GM15510 (cell line): ENCODE measurements at regions not wholly inside any gene's neighbourhood (a gene's known extent, or its start where the extent isn't known, plus 50 kb on each side); places are given as distances from the start of the nearest gene placed in this dataset.

ENCODE experiments used
- POLR2A ChIP-seq: IDR thresholded peaks from 3 replicates; pipeline ENCODE4 v1.6.1; 2011; ENCODE audit warnings: borderline replicate concordance; ENCODE audit not compliant: insufficient read length; ENCODE audit errors: extremely low read depth

GRCh38 chr2:121133551-121134319 lies 151.3 kb downstream of the TFCP2L1 start:
- TF ChIP-seq POLR2A: no peak

GRCh38 chr2:121134728-121135127 lies 150.3 kb downstream of the TFCP2L1 start:
- TF ChIP-seq POLR2A: no peak

DNA sequence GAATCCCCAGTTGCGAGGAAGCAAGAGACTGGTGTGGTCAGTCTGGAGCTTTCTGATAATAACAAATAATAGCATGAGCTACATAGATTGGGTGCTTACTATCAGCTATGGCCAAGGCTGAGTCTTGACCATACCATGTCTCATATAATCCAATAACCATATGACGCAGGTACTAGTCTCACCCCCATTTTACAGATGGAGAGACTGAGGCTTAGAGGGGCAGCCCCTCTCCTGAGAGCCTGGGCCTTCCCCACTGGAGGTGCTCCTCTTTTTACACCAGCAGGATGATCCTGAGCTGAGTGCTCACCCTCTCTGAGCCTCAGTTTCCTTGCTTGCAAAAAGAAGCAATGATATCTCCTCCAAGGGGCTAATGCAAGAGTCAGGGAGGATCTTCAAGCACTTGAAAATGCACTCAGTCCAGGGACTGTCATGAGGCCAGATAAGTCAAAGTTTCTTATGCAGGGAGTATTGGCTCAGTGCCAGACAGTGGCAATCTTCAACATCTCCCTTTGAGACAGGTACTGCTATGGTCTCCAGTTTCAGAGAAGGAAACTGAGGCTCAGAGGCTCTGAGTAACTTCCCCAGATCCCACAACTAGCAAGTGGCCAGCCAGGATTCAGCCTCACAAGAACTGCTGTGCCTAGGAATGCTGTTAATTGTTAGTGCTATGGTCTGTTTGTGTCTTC lies 149.7 kb downstream of the TFCP2L1 start:
- no peak for TF ChIP-seq POLR2A

DNA sequence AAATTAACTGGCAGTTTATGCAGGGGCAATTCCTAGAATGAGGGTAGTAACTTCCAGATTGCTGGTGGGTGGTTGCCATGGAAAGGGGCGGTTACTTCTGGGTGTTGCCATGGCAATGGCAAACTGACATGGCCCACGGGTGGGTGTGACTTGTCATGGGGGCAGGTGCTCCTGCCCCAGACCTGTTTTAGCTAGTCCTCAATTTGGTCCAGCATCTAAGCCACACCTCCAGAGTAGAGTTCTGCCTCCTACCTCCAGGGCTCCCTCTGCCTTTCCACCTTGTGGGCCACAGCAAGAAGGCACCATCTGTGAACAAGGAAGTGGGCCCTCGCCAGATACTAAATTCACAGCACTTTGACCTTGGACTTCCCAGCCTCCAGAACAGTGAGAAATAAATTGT lies 148.7 kb downstream of the TFCP2L1 start:
- no peak for TF ChIP-seq POLR2A

- no peak for TF ChIP-seq POLR2A
Observed at GRCh38 chr2:121137571-121137970, 147.4 kb downstream of the TFCP2L1 start.

DNA sequence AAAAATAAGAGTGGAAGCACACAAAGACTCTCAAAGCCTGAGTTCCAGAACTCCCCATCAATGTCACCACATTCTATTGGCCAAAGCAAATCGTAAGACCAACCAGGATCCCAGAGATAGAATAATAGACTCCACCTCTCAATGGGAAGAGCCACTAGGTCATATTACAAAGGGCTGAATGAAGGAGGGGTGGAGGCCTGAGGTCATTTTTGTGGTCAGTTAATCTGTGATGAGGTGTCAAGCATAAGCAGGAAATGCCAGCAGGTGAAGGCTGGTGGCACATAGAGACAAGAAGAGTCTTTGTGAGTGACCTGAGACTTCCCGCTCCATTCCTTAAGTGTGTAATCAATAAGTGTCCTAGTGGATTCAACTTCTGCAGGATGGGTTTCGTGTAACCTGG lies 144.3 kb downstream of the TFCP2L1 start:
- no peak for TF ChIP-seq POLR2A

DNA sequence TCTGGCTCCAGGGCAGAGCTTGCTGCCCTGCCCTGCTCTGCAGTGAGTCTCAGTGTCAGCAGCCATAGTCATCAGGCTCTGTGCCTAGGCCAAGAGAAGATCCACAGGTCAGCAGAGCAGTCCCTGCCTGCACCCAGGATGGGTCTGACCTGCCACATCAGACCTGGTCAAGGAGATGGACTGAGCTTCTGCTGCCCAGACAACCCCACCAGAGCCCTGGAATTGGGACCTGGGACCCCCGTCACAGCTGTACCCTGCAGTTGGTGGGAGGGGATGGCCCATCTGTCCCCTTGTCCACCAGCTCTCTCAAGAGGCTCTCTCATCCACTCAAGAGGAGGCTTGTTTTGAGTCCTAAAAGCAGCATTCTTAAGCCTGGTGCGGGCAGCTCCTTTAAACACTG lies 142.6 kb downstream of the TFCP2L1 start:
- no peak for TF ChIP-seq POLR2A

GRCh38 chr2:121144111-121144510 lies 140.9 kb downstream of the TFCP2L1 start:
- no peak for TF ChIP-seq POLR2A

DNA sequence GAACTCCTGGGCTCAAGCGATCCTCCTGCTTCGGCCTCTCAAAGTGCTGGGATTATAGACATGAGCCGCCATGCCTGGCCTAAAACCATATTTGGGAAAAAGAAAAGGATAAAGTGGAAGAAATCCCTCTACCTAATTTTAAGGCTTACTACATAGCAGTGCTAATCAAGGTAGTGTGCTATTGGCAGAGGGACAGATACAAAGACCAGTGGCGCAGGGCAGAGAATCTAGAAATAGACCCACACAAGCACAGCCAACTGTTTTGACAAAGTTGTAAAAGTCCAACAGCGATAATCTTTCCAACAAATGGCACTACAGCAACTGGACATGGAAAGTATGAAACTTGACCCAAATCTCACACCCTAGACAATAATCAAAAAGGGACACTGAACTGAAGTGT lies 138.4 kb downstream of the TFCP2L1 start:
- no peak for TF ChIP-seq POLR2A

DNA sequence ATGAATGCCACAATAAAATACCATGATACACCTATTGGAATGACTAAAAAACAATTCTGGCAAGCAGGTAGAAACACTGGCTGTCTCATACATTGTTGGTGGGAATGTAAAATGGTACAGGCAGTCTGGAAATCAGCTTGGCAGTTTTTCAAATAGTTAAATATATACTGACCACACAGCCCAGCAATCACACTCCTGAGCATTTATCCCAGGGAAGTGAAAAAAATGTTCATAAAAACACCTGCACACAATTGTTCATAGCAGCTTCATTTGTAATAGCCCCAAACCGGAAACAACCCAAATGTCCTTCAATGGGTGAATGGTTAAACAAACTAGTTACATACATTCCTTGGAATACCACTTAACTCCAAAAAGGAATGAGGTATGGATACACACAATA lies 137.2 kb downstream of the TFCP2L1 start:
- TF ChIP-seq POLR2A: no peak

DNA sequence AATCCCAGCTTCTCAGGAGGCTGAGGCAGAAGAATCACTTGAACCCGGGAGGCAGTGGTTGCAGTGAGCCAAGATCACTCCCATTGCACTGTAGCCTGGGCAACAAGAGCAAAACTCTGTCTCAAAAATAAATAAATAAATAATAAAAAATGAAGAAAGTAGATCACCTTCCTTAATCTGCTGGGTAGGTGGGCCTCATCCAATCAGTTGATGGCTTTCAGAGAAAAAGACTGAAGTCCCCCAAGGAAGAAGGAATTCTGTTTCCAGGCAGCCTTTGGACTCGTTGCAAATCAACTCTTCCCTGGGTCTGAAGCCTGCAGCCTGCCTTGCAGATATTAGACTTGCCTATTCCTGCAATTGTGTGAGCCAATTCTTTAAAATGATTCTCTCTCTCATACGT lies 136.5 kb downstream of the TFCP2L1 start:
- no peak for TF ChIP-seq POLR2A

GRCh38 chr2:121149384-121149783 lies 135.6 kb downstream of the TFCP2L1 start:
- TF ChIP-seq POLR2A: no peak

GRCh38 chr2:121150126-121150525 lies 134.9 kb downstream of the TFCP2L1 start:
- TF ChIP-seq POLR2A: no peak

- TF ChIP-seq POLR2A: no peak
Observed at GRCh38 chr2:121150713-121151112, 134.3 kb downstream of the TFCP2L1 start.

- no peak for TF ChIP-seq POLR2A
Observed at GRCh38 chr2:121151311-121152109, 133.5 kb downstream of the TFCP2L1 start.
